ENCODE measurements at regions not wholly inside any gene's neighbourhood (a gene's known extent, or its start where the extent isn't known, plus 50 kb on each side); places are given as distances from the start of the nearest gene placed in this dataset.
"Not testable (repeated sequence)": the region's sequence is repeated elsewhere in the genome, so short reads cannot be mapped to it uniquely, and the experiment has no call there.

GRCh38 chr13:107790397-107790796, 424.9 kb downstream of the LIG4 start:
- H3K4me3 ChIP-seq (ENCODE audit: low read depth, low read length): no peak overlapping the region
- no peaks in the 10 kb centered on the region for H3K36me3 ChIP-seq (ENCODE audit: control insufficient read depth, insufficient read depth, low read length)
- FAIRE-seq (no peak), DNase-seq (ENCODE audit: low read depth) (no peak)
- H3K27me3 ChIP-seq (ENCODE audit: control insufficient read depth, insufficient read depth, low read length): no peaks in the 10 kb centered on the region
- no peak for TF ChIP-seq CTCF (IDR thresholded peaks at IDR 0.05; ENCODE audit: insufficient read depth, low read length, severe bottlenecking)

- DNase-seq (ENCODE audit: low read depth) (no peak), FAIRE-seq (no peak)
- H3K36me3 ChIP-seq (ENCODE audit: control insufficient read depth, insufficient read depth, low read length): no peaks in the 10 kb centered on the region
- TF ChIP-seq CTCF (IDR thresholded peaks at IDR 0.05; ENCODE audit: insufficient read depth, low read length, severe bottlenecking): no peak
- H3K4me3 ChIP-seq (ENCODE audit: low read depth, low read length): no peak overlapping the region
- no peaks in the 10 kb centered on the region for H3K27me3 ChIP-seq (ENCODE audit: control insufficient read depth, insufficient read depth, low read length)
These were observed 426.7 kb downstream of the LIG4 start for GRCh38 chr13:107788464-107789165.

- not testable (repeated sequence) for FAIRE-seq; DNase-seq (ENCODE audit: low read depth); H3K36me3 ChIP-seq (ENCODE audit: control insufficient read depth, insufficient read depth, low read length); H3K27me3 ChIP-seq (ENCODE audit: control insufficient read depth, insufficient read depth, low read length); H3K4me3 ChIP-seq (ENCODE audit: low read depth, low read length)
These were observed 432.7 kb downstream of the LIG4 start for GRCh38 chr13:107782646-107783045.

- no peak for TF ChIP-seq CTCF (IDR thresholded peaks at IDR 0.05; ENCODE audit: insufficient read depth, low read length, severe bottlenecking)
- H3K27me3 ChIP-seq (ENCODE audit: control insufficient read depth, insufficient read depth, low read length): no peaks in the 10 kb centered on the region
- DNase-seq (ENCODE audit: low read depth) (no peak), FAIRE-seq (no peak)
- H3K4me3 ChIP-seq (ENCODE audit: low read depth, low read length): no peak overlapping the region
- no peaks in the 10 kb centered on the region for H3K36me3 ChIP-seq (ENCODE audit: control insufficient read depth, insufficient read depth, low read length)
These were observed 437.2 kb downstream of the LIG4 start for GRCh38 chr13:107778094-107778493.

GRCh38 chr13:107770541-107770940, 444.8 kb downstream of the LIG4 start:
- H3K36me3 ChIP-seq (ENCODE audit: control insufficient read depth, insufficient read depth, low read length): no peaks in the 10 kb centered on the region
- FAIRE-seq: no peak
- H3K4me3 ChIP-seq (ENCODE audit: low read depth, low read length): no peak overlapping the region
- no peak for DNase-seq (ENCODE audit: low read depth)
- TF ChIP-seq CTCF (IDR thresholded peaks at IDR 0.05; ENCODE audit: insufficient read depth, low read length, severe bottlenecking): no peak
- no peaks in the 10 kb centered on the region for H3K27me3 ChIP-seq (ENCODE audit: control insufficient read depth, insufficient read depth, low read length)

- H3K36me3 ChIP-seq (ENCODE audit: control insufficient read depth, insufficient read depth, low read length): no peaks in the 10 kb centered on the region
- no peaks in the 10 kb centered on the region for H3K27me3 ChIP-seq (ENCODE audit: control insufficient read depth, insufficient read depth, low read length)
- FAIRE-seq (no peak), DNase-seq (ENCODE audit: low read depth) (no peak)
- TF ChIP-seq CTCF (IDR thresholded peaks at IDR 0.05; ENCODE audit: insufficient read depth, low read length, severe bottlenecking): no peak
- H3K4me3 ChIP-seq (ENCODE audit: low read depth, low read length): no peak overlapping the region
These were observed 448.2 kb downstream of the LIG4 start for GRCh38 chr13:107767119-107767518.

Measured in bronchial epithelial cell (primary cell).